DND-41 (cell line): ENCODE measurements at regions not wholly inside any gene's neighbourhood (a gene's known extent, or its start where the extent isn't known, plus 50 kb on each side); places are given as distances from the start of the nearest gene placed in this dataset.

Experiments used
- ATAC-seq: fragments of 200-7000 bp; cut with Tn5 transposase; 3 replicates; pipeline ENCODE4 v1.9.1; 2021; ENCODE audit warnings: low read depth; ENCODE audit not compliant: insufficient read depth
- DNase-seq: peaks from one replicate; pipeline ENCODE4 v3.0.0-alpha.2; 2020
- H2AFZ ChIP-seq: 2 replicates; pipeline ENCODE4 v1.6.0; 2012; ENCODE audit warnings: low read depth, low read length
- H3K27ac ChIP-seq: 2 replicates; pipeline ENCODE4 v1.5.1; 2012; ENCODE audit warnings: low read length, inconsistent platforms
- H3K27me3 ChIP-seq: fragments of 200-600 bp; sonication (generic); 2 replicates; pipeline ENCODE4 v1.6.0; 2012; ENCODE audit warnings: low read length, mild to moderate bottlenecking, inconsistent platforms; ENCODE audit not compliant: insufficient read depth, poor library complexity
- H3K36me3 ChIP-seq: 2 replicates; pipeline ENCODE4 v1.5.1; 2012; ENCODE audit warnings: low read length, inconsistent platforms; ENCODE audit not compliant: insufficient read depth
- H3K4me1 ChIP-seq: 2 replicates; pipeline ENCODE4 v1.5.1; 2012; ENCODE audit warnings: mild to moderate bottlenecking, low read length; ENCODE audit not compliant: insufficient read depth
- H3K4me2 ChIP-seq: 2 replicates; pipeline ENCODE4 v1.6.0; 2012; ENCODE audit warnings: mild to moderate bottlenecking, moderate library complexity, low read length, inconsistent platforms; ENCODE audit not compliant: insufficient read depth
- H3K4me3 ChIP-seq, 2 experiments: fragments of 200-600 bp in 1 of 2; shearing (Covaris generic) in 1 of 2; 2 replicates each; pipeline ENCODE4 v1.5.1; 2012 to 2016; ENCODE audit warnings: inconsistent platforms in 2 of 2, low read length in 2 of 2, mild to moderate bottlenecking in 2 of 2, low read depth in 1 of 2, moderate library complexity in 1 of 2
- H3K79me2 ChIP-seq: 2 replicates; pipeline ENCODE4 v1.6.0; 2012; ENCODE audit warnings: low read length, inconsistent platforms; ENCODE audit not compliant: insufficient read depth
- H3K9ac ChIP-seq: 2 replicates; pipeline ENCODE4 v1.6.0; 2012; ENCODE audit warnings: low read depth, mild to moderate bottlenecking, inconsistent platforms, low read length, moderate library complexity
- H3K9me3 ChIP-seq: 2 replicates; pipeline ENCODE4 v1.5.1; 2012; ENCODE audit warnings: low read length, moderate library complexity, mild to moderate bottlenecking, inconsistent platforms; ENCODE audit not compliant: insufficient read depth, severe bottlenecking
- H4K20me1 ChIP-seq: 2 replicates; pipeline ENCODE4 v1.6.0; 2012; ENCODE audit warnings: low read length; ENCODE audit not compliant: insufficient read depth
- EZH2 ChIP-seq: IDR thresholded peaks from 3 replicates; pipeline ENCODE4 v1.6.1; 2012; ENCODE audit warnings: borderline replicate concordance, low read depth, mild to moderate bottlenecking, moderate library complexity, low read length, inconsistent platforms; ENCODE audit not compliant: severe bottlenecking
- TF ChIP-seq, protein P1 (sequence below): IDR thresholded peaks from 2 replicates; pipeline ENCODE4 v1.5.1; 2012; ENCODE audit warnings: borderline replicate concordance, low read length, moderate library complexity, mild to moderate bottlenecking; ENCODE audit not compliant: poor library complexity, severe bottlenecking; ENCODE audit errors: extremely low read depth

DNA sequence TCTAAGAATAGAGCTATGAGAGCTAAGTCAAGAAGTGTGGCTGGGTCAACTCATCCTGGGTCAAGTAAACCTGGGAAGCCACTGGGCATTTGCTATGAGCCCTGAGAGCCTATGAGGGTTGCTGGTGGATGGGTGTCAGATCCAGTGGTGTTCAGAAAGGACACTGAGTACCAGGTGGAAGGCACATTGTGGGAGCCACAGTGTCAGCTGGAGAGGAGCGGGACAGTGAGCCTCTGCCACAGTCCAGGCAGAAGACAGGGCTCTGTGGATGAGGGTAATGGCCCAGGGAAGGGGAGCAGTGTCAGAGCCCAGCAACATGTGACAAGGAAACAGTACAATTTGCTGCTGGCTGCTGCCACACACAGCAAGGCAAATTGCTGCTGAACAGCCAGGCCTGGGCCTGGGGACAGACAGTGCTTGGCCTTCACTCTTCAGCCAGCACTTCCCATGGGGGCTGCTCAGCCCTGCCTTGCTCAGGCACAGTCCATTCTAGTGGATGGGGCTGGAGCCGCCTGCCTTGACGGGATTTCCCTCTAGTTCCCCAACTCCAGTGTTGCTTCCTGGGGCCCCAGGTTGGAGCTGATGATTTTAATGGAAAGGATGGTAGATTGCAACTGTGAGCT, 90.9 kb upstream of the CHST15 start:
- Histone ChIP-seq H2AFZ (no peak overlapping the region), H3K4me1 (no peaks in the 10 kb centered on the region), H3K4me3 (no peak overlapping the region), H3K27me3 (no peaks in the 10 kb centered on the region), H3K36me3 (no peaks in the 10 kb centered on the region), H4K20me1 (no peaks in the 10 kb centered on the region), H3K79me2 (no peaks in the 10 kb centered on the region), H3K4me2 (no peak overlapping the region), H3K27ac (no peak overlapping the region; the same call in 1 of the 2 replicates), H3K9ac (no peak overlapping the region), H3K9me3 (no peaks in the 10 kb centered on the region)
- TF ChIP-seq EZH2: no peak
- TF ChIP-seq, protein P1, sequence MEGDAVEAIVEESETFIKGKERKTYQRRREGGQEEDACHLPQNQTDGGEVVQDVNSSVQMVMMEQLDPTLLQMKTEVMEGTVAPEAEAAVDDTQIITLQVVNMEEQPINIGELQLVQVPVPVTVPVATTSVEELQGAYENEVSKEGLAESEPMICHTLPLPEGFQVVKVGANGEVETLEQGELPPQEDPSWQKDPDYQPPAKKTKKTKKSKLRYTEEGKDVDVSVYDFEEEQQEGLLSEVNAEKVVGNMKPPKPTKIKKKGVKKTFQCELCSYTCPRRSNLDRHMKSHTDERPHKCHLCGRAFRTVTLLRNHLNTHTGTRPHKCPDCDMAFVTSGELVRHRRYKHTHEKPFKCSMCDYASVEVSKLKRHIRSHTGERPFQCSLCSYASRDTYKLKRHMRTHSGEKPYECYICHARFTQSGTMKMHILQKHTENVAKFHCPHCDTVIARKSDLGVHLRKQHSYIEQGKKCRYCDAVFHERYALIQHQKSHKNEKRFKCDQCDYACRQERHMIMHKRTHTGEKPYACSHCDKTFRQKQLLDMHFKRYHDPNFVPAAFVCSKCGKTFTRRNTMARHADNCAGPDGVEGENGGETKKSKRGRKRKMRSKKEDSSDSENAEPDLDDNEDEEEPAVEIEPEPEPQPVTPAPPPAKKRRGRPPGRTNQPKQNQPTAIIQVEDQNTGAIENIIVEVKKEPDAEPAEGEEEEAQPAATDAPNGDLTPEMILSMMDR: no peak
- 0 out of 3 replicates have a peak, but pooled peaks have one; percentile 14 for ATAC-seq
- DNase-seq: no peak

DNA sequence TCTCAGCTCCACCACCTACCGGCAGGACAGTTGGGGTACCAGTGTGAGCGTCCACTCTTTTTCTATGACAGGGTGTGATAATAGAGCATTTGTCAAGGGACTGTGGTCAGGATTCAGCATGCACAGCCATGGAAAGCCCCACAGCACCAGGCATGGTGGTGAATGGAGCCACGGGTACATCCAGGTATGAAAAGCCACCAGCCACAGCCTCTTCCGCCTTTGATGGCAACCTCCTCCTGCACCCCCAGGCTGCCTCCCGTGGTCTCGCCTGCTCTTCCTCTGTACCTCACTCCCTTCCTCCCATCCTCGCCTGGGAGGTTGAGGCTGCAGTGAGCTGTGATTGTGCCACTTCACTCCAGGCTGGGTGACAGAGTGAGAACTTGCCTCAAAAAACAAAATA, 90.2 kb upstream of the CHST15 start:
- Histone ChIP-seq H2AFZ (no peak overlapping the region), H3K4me1 (no peaks in the 10 kb centered on the region), H4K20me1 (no peaks in the 10 kb centered on the region), H3K79me2 (no peaks in the 10 kb centered on the region), H3K27me3 (no peaks in the 10 kb centered on the region), H3K27ac (no peak overlapping the region), H3K9ac (no peak overlapping the region), H3K4me2 (no peak overlapping the region), H3K4me3 (no peak overlapping the region), H3K36me3 (no peaks in the 10 kb centered on the region), H3K9me3 (no peaks in the 10 kb centered on the region)
- ATAC-seq: peak; percentile 55
- TF ChIP-seq, protein P1: no peak
- no peak for TF ChIP-seq EZH2
- DNase-seq: no peak

DNA sequence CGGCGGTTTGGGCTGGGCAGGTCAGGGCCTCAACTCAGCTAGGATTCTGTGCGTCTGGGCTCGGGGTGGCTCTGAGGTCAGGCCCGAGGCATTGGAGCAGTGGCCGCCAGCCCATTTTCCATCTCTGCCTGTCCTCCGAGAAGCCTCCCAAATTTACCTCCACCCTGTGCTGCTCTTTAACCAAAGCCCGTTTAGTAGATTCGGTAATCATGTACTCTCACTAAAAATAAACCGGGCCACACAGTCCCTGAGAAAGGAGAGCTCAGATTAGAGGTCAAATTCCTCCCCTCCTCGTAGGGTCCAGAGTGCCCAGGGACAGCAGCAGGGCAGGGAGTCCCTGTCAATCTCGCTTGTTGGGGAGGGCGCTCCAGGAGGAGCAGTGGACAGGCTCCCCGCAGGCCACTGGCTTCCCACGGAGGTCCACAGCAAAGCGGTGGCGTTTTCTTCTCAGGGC, 88.7 kb upstream of the CHST15 start:
- no peak for DNase-seq
- H3K4me1 ChIP-seq: peaks cover 6% of the 10 kb centered on the region

More for the DNA sequence above, 88.7 kb upstream of the CHST15 start:
- TF ChIP-seq EZH2: no peak
- TF ChIP-seq, protein P1: no peak
- no peak for ATAC-seq
- no peak overlapping the region for H3K9ac ChIP-seq
- no peaks in the 10 kb centered on the region for H3K9me3 ChIP-seq
- no peak overlapping the region for H3K4me3 ChIP-seq
- no peak overlapping the region for H3K4me2 ChIP-seq
- no peaks in the 10 kb centered on the region for H3K27me3 ChIP-seq
- no peaks in the 10 kb centered on the region for H3K36me3 ChIP-seq
- no peaks in the 10 kb centered on the region for H4K20me1 ChIP-seq
- H2AFZ ChIP-seq: no peak overlapping the region
- H3K79me2 ChIP-seq: no peaks in the 10 kb centered on the region
- no peak overlapping the region for H3K27ac ChIP-seq
